ENCODE measurements at regions not wholly inside any gene's neighbourhood (a gene's known extent, or its start where the extent isn't known, plus 50 kb on each side); places are given as distances from the start of the nearest gene placed in this dataset.

GRCh38 chr2:146771531-146771930 lies 1073.3 kb upstream of the ACVR2A start:
- Histone ChIP-seq H3K9me3 (ENCODE audit: control insufficient read depth in 5 of 5, low read length in 5 of 5) (peaks cover 0 to 4% (median 0%) of the 10 kb centered on the region in 5 donors), H3K4me3 (ENCODE audit: low read depth in 1 of 5, low read length in 5 of 5) (no peak overlapping the region), H3K36me3 (ENCODE audit: control insufficient read depth in 5 of 5, insufficient read depth in 5 of 5, low read length in 5 of 5) (no peaks in the 10 kb centered on the region), H3K27ac (ENCODE audit: low read depth, low read length) (no peak overlapping the region), H3K9ac (ENCODE audit: low read length in 5 of 5) (no peak overlapping the region), H3K27me3 (ENCODE audit: control insufficient read depth in 5 of 5, insufficient read depth in 4 of 5, low read length in 5 of 5) (no peaks in the 10 kb centered on the region), H3K4me1 (ENCODE audit: control insufficient read depth in 5 of 5, insufficient read depth in 5 of 5, low read length in 5 of 5) (no peaks in the 10 kb centered on the region)

DNA sequence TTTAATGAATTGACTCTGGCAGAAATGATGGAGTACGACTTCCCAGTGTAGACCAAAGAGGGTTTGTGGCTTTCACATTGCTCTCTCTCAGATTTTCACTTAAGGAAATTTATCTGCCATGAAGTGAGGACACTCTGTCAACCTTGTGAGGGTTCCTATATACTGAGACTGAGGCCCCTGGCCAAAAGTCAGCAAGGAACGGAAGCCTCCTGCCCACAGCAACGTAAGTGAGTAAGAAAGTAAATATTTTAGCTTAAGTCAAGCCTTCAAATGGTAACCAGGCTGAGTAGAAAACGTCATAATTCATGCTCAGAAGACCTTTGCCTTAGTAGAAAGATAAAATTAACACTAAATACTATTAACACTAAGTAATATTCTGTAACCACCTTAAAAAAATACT lies 1080.5 kb upstream of the ACVR2A start:
- H3K36me3 ChIP-seq (ENCODE audit: control insufficient read depth in 5 of 5, insufficient read depth in 5 of 5, low read length in 5 of 5), result no peaks in the 10 kb centered on the region
- H3K4me1 ChIP-seq (ENCODE audit: control insufficient read depth in 5 of 5, insufficient read depth in 5 of 5, low read length in 5 of 5), result no peaks in the 10 kb centered on the region
- no peak overlapping the region for H3K27ac ChIP-seq (ENCODE audit: low read depth, low read length)
- peaks cover 0 to 4% (median 0%) of the 10 kb centered on the region in 5 donors for H3K9me3 ChIP-seq (ENCODE audit: control insufficient read depth in 5 of 5, low read length in 5 of 5)
- no peaks in the 10 kb centered on the region for H3K27me3 ChIP-seq (ENCODE audit: control insufficient read depth in 5 of 5, insufficient read depth in 4 of 5, low read length in 5 of 5)
- no peak overlapping the region for H3K4me3 ChIP-seq (ENCODE audit: low read depth in 1 of 5, low read length in 5 of 5)
- H3K9ac ChIP-seq (ENCODE audit: low read length in 5 of 5), result no peak overlapping the region

DNA sequence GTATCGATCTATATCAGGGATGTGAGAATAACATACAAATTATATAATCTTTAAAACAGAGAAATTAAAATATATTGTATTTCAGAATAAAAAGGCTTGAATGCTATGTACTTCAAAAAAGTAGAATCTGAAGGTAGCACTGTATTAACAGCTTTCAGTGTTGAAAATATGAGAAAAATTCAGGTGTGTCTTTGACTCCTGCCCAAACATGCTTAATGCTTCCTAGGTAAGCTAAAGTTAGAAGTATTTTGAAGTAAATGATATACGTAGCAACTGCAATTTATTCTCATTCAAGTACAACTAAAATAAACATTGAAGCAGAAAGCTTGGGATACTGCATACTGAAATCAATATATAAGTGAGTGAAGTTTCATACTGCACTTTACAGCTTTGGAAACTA lies 1082.0 kb upstream of the ACVR2A start:
- Histone ChIP-seq H3K9me3 (ENCODE audit: control insufficient read depth in 5 of 5, low read length in 5 of 5) (peaks cover 0 to 4% (median 0%) of the 10 kb centered on the region in 5 donors), H3K36me3 (ENCODE audit: control insufficient read depth in 5 of 5, insufficient read depth in 5 of 5, low read length in 5 of 5) (no peaks in the 10 kb centered on the region)

DNA sequence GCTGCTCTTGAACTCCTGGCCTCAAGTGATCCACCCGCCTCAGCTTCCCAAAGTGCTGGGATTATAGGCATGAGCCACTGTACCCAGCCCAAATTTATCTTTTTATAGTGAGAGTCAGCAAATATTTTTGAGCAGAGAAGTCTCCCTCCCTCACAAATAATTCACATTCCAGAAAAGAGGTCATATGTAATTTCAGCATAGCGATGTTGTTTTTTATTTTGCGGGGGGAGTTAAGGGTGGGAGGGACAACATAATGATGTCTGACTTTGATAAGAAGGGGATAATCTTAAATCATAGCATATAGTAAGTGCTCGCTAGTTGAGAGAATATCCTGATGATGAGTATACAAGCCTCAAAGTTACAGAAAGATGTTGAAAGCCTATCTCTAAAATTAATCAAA lies 1090.2 kb upstream of the ACVR2A start:
- Histone ChIP-seq H3K27me3 (ENCODE audit: control insufficient read depth in 5 of 5, insufficient read depth in 4 of 5, low read length in 5 of 5) (no peaks in the 10 kb centered on the region), H3K9ac (ENCODE audit: low read length in 5 of 5) (no peak overlapping the region), H3K27ac (ENCODE audit: low read depth, low read length) (no peak overlapping the region), H3K9me3 (ENCODE audit: control insufficient read depth in 5 of 5, low read length in 5 of 5) (no peaks in the 10 kb centered on the region), H3K4me3 (ENCODE audit: low read depth in 1 of 5, low read length in 5 of 5) (no peak overlapping the region), H3K36me3 (ENCODE audit: control insufficient read depth in 5 of 5, insufficient read depth in 5 of 5, low read length in 5 of 5) (no peaks in the 10 kb centered on the region), H3K4me1 (ENCODE audit: control insufficient read depth in 5 of 5, insufficient read depth in 5 of 5, low read length in 5 of 5) (no peaks in the 10 kb centered on the region)

More for the DNA sequence above, 1082.0 kb upstream of the ACVR2A start:
- Histone ChIP-seq H3K27me3 (ENCODE audit: control insufficient read depth in 5 of 5, insufficient read depth in 4 of 5, low read length in 5 of 5) (no peaks in the 10 kb centered on the region), H3K27ac (ENCODE audit: low read depth, low read length) (no peak overlapping the region), H3K9ac (ENCODE audit: low read length in 5 of 5) (no peak overlapping the region), H3K4me3 (ENCODE audit: low read depth in 1 of 5, low read length in 5 of 5) (no peak overlapping the region), H3K4me1 (ENCODE audit: control insufficient read depth in 5 of 5, insufficient read depth in 5 of 5, low read length in 5 of 5) (no peaks in the 10 kb centered on the region)

DNA sequence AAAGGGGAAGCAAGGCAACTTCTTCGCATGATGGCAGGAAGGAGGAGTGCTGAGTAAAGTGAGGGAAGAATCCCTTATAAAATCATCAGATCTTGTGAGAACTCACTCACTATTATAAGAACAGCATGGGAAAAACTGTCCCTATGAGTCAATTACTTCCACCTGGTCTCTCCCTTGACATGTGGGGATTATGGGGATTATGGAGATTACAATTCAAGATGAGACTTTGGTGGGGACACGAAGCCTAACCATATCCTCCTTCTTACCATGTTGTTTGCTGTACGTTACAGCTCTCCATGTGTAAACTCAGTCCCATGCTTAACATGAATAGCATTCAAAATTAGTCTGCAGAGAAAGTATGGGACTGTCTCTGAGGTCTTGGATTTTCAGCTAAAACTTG lies 1096.8 kb upstream of the ACVR2A start:
- Histone ChIP-seq H3K36me3 (ENCODE audit: control insufficient read depth in 5 of 5, insufficient read depth in 5 of 5, low read length in 5 of 5) (no peaks in the 10 kb centered on the region), H3K9me3 (ENCODE audit: control insufficient read depth in 5 of 5, low read length in 5 of 5) (no peaks in the 10 kb centered on the region), H3K27me3 (ENCODE audit: control insufficient read depth in 5 of 5, insufficient read depth in 4 of 5, low read length in 5 of 5) (no peaks in the 10 kb centered on the region), H3K27ac (ENCODE audit: low read depth, low read length) (no peak overlapping the region), H3K9ac (ENCODE audit: low read length in 5 of 5) (no peak overlapping the region), H3K4me3 (ENCODE audit: low read depth in 1 of 5, low read length in 5 of 5) (no peak overlapping the region), H3K4me1 (ENCODE audit: control insufficient read depth in 5 of 5, insufficient read depth in 5 of 5, low read length in 5 of 5) (no peaks in the 10 kb centered on the region)

GRCh38 chr2:146741260-146741659 lies 1103.6 kb upstream of the ACVR2A start:
- H3K36me3 ChIP-seq (ENCODE audit: control insufficient read depth in 5 of 5, insufficient read depth in 5 of 5, low read length in 5 of 5), result no peaks in the 10 kb centered on the region
- no peaks in the 10 kb centered on the region for H3K4me1 ChIP-seq (ENCODE audit: control insufficient read depth in 5 of 5, insufficient read depth in 5 of 5, low read length in 5 of 5)
- no peaks in the 10 kb centered on the region for H3K27me3 ChIP-seq (ENCODE audit: control insufficient read depth in 5 of 5, insufficient read depth in 4 of 5, low read length in 5 of 5)
- H3K9ac ChIP-seq (ENCODE audit: low read length in 5 of 5), result no peak overlapping the region
- H3K27ac ChIP-seq (ENCODE audit: low read depth, low read length), result no peak overlapping the region
- H3K9me3 ChIP-seq (ENCODE audit: control insufficient read depth in 5 of 5, low read length in 5 of 5), result no peaks in the 10 kb centered on the region
- no peak overlapping the region for H3K4me3 ChIP-seq (ENCODE audit: low read depth in 1 of 5, low read length in 5 of 5)

- Histone ChIP-seq H3K36me3 (ENCODE audit: control insufficient read depth in 5 of 5, insufficient read depth in 5 of 5, low read length in 5 of 5) (no peaks in the 10 kb centered on the region), H3K27me3 (ENCODE audit: control insufficient read depth in 5 of 5, insufficient read depth in 4 of 5, low read length in 5 of 5) (no peaks in the 10 kb centered on the region), H3K27ac (ENCODE audit: low read depth, low read length) (no peak overlapping the region), H3K4me1 (ENCODE audit: control insufficient read depth in 5 of 5, insufficient read depth in 5 of 5, low read length in 5 of 5) (peaks cover 0 to 3% (median 0%) of the 10 kb centered on the region in 5 donors), H3K9me3 (ENCODE audit: control insufficient read depth in 5 of 5, low read length in 5 of 5) (no peaks in the 10 kb centered on the region), H3K9ac (ENCODE audit: low read length in 5 of 5) (no peak overlapping the region), H3K4me3 (ENCODE audit: low read depth in 1 of 5, low read length in 5 of 5) (no peak overlapping the region)
These were observed 1110.0 kb upstream of the ACVR2A start for GRCh38 chr2:146734821-146735190.

- Histone ChIP-seq H3K36me3 (ENCODE audit: control insufficient read depth in 5 of 5, insufficient read depth in 5 of 5, low read length in 5 of 5) (no peaks in the 10 kb centered on the region), H3K9ac (ENCODE audit: low read length in 5 of 5) (no peak overlapping the region), H3K9me3 (ENCODE audit: control insufficient read depth in 5 of 5, low read length in 5 of 5) (no peaks in the 10 kb centered on the region), H3K27me3 (ENCODE audit: control insufficient read depth in 5 of 5, insufficient read depth in 4 of 5, low read length in 5 of 5) (no peaks in the 10 kb centered on the region), H3K4me3 (ENCODE audit: low read depth in 1 of 5, low read length in 5 of 5) (no peak overlapping the region), H3K27ac (ENCODE audit: low read depth, low read length) (no peak overlapping the region), H3K4me1 (ENCODE audit: control insufficient read depth in 5 of 5, insufficient read depth in 5 of 5, low read length in 5 of 5) (peaks cover 0 to 3% (median 0%) of the 10 kb centered on the region in 5 donors)
These were observed 1110.6 kb upstream of the ACVR2A start for GRCh38 chr2:146734042-146734820.

DNA sequence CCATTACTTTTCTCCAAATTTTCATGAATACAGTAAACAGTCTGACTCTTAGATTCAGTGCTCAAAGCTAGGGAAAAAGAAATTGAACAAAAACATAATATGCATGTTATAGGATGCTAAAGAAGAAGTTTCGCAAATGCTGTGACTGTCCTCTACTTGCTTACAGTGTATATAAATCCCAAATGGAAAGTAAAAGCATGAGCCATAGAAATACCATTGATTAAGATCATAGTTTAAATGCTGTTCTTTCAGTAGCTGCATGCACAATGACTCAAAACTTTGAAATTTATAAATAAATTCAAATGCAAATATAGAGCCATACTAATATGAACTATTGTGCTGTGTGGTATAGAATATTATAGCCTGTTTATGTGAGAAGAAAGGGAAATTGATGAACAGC lies 1113.9 kb upstream of the ACVR2A start:
- Histone ChIP-seq H3K4me3 (ENCODE audit: low read depth in 1 of 5, low read length in 5 of 5) (no peak overlapping the region), H3K27ac (ENCODE audit: low read depth, low read length) (no peak overlapping the region), H3K9ac (ENCODE audit: low read length in 5 of 5) (no peak overlapping the region), H3K27me3 (ENCODE audit: control insufficient read depth in 5 of 5, insufficient read depth in 4 of 5, low read length in 5 of 5) (no peaks in the 10 kb centered on the region), H3K36me3 (ENCODE audit: control insufficient read depth in 5 of 5, insufficient read depth in 5 of 5, low read length in 5 of 5) (no peaks in the 10 kb centered on the region), H3K4me1 (ENCODE audit: control insufficient read depth in 5 of 5, insufficient read depth in 5 of 5, low read length in 5 of 5) (peaks cover 0 to 3% (median 0%) of the 10 kb centered on the region in 5 donors), H3K9me3 (ENCODE audit: control insufficient read depth in 5 of 5, low read length in 5 of 5) (no peaks in the 10 kb centered on the region)

- Histone ChIP-seq H3K27ac (ENCODE audit: low read depth, low read length) (no peak overlapping the region), H3K9ac (ENCODE audit: low read length in 5 of 5) (no peak overlapping the region), H3K4me3 (ENCODE audit: low read depth in 1 of 5, low read length in 5 of 5) (no peak overlapping the region), H3K9me3 (ENCODE audit: control insufficient read depth in 5 of 5, low read length in 5 of 5) (peaks cover 0 to 16% (median 8%) of the 10 kb centered on the region in 5 donors), H3K27me3 (ENCODE audit: control insufficient read depth in 5 of 5, insufficient read depth in 4 of 5, low read length in 5 of 5) (no peaks in the 10 kb centered on the region), H3K36me3 (ENCODE audit: control insufficient read depth in 5 of 5, insufficient read depth in 5 of 5, low read length in 5 of 5) (no peaks in the 10 kb centered on the region), H3K4me1 (ENCODE audit: control insufficient read depth in 5 of 5, insufficient read depth in 5 of 5, low read length in 5 of 5) (peaks cover 0 to 2% (median 0%) of the 10 kb centered on the region in 5 donors)
These were observed 1123.3 kb upstream of the ACVR2A start for GRCh38 chr2:146721486-146721885.
